GM20000 (cell line): ENCODE measurements at regions not wholly inside any gene's neighbourhood (a gene's known extent, or its start where the extent isn't known, plus 50 kb on each side); places are given as distances from the start of the nearest gene placed in this dataset.

Source experiments
- DNase-seq: peaks from one replicate; pipeline ENCODE4 v3.0.0; 2012; ENCODE audit warnings: low spot score
- TF ChIP-seq, protein P1 (sequence below): IDR thresholded peaks from 2 replicates; pipeline ENCODE4 v1.5.1; 2012; ENCODE audit warnings: mild to moderate bottlenecking, control low read depth; ENCODE audit errors: extremely low read depth, missing control alignments

- TF ChIP-seq, protein P1, sequence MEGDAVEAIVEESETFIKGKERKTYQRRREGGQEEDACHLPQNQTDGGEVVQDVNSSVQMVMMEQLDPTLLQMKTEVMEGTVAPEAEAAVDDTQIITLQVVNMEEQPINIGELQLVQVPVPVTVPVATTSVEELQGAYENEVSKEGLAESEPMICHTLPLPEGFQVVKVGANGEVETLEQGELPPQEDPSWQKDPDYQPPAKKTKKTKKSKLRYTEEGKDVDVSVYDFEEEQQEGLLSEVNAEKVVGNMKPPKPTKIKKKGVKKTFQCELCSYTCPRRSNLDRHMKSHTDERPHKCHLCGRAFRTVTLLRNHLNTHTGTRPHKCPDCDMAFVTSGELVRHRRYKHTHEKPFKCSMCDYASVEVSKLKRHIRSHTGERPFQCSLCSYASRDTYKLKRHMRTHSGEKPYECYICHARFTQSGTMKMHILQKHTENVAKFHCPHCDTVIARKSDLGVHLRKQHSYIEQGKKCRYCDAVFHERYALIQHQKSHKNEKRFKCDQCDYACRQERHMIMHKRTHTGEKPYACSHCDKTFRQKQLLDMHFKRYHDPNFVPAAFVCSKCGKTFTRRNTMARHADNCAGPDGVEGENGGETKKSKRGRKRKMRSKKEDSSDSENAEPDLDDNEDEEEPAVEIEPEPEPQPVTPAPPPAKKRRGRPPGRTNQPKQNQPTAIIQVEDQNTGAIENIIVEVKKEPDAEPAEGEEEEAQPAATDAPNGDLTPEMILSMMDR: no peak
- DNase-seq: no peak
These were observed 212.8 kb upstream of the PACRGL start for GRCh38 chr4:20487446-20487845.

- TF ChIP-seq, protein P1: no peak
- DNase-seq: no peak
These were observed 212.4 kb upstream of the PACRGL start for GRCh38 chr4:20487852-20488251.

DNA sequence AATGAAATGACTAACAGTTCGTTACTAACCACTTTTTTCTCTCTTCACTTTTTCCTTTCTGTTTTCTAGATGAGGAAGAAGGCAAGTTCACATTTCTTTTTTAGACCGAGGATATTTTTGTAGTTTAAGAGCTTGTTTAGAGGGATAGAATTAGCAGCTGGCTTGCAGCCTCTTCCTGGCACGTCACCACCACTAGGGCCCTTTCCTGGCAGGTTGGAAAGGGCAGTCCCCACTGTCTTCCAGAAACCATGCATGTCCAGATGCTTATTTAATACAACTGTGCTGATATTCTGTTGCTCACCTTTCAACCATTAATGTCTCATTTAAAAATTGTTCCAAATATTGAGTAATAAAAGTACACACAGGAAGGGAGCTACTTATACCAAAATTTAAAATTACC lies 209.5 kb upstream of the PACRGL start:
- no peak for DNase-seq
- TF ChIP-seq, protein P1: no peak

- no peak for DNase-seq
- TF ChIP-seq, protein P1: no peak
These were observed 206.4 kb upstream of the PACRGL start for GRCh38 chr4:20493761-20494353.

DNA sequence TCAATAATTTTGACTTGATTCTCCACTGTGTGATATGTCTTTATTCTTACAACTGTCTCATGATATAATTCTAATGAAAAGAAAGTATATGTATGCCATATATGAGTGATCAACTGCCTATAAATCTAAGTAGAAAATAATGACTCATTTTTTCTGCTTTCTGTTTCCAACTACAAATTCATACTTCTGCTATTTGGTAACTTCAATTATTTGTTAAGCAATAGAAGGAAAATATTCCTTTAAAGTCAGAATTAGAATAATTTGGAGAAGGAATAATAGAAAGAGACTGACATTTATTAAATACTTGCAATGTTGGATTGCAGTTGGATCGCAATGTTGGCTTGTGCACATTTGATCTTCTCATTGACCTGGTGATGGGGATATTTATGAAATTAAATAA lies 204.2 kb upstream of the PACRGL start:
- TF ChIP-seq, protein P1: no peak
- no peak for DNase-seq

GRCh38 chr4:20504146-20504545 lies 196.1 kb upstream of the PACRGL start:
- DNase-seq: no peak

GRCh38 chr4:20505927-20506326 lies 194.3 kb upstream of the PACRGL start:
- no peak for DNase-seq
- TF ChIP-seq, protein P1: no peak

More at GRCh38 chr4:20504146-20504545, 196.1 kb upstream of the PACRGL start:
- TF ChIP-seq, protein P1: no peak
